ENCODE measurements at regions not wholly inside any gene's neighbourhood (a gene's known extent, or its start where the extent isn't known, plus 50 kb on each side); places are given as distances from the start of the nearest gene placed in this dataset.
"Not testable (repeated sequence)": the region's sequence is repeated elsewhere in the genome, so short reads cannot be mapped to it uniquely, and the experiment has no call there.

- DNase-seq = not testable (repeated sequence)
These were observed 1258.2 kb downstream of the TYW1 start for GRCh38 chr7:68254815-68255214.

- DNase-seq = no peak
These were observed 1259.7 kb downstream of the TYW1 start for GRCh38 chr7:68256295-68256694.

GRCh38 chr7:68258609-68259008, 1262.0 kb downstream of the TYW1 start:
- no peak for DNase-seq

GRCh38 chr7:68265258-68265657, 1268.6 kb downstream of the TYW1 start:
- DNase-seq = no peak

GRCh38 chr7:68266004-68266579, 1269.5 kb downstream of the TYW1 start:
- DNase-seq = no peak

GRCh38 chr7:68267486-68267885, 1270.9 kb downstream of the TYW1 start:
- no peak for DNase-seq

- no peak for DNase-seq
These were observed 1272.8 kb downstream of the TYW1 start for GRCh38 chr7:68269405-68269804.

GRCh38 chr7:68272507-68272906, 1275.9 kb downstream of the TYW1 start:
- no peak for DNase-seq

- no peak for DNase-seq
These were observed 1280.1 kb downstream of the TYW1 start for GRCh38 chr7:68276725-68277124.

GRCh38 chr7:68279827-68280400, 1283.3 kb downstream of the TYW1 start:
- no peak for DNase-seq

- DNase-seq = no peak
These were observed 1284.3 kb downstream of the TYW1 start for GRCh38 chr7:68280931-68281330.

GRCh38 chr7:68288144-68288593, 1291.5 kb downstream of the TYW1 start:
- no peak for DNase-seq

GRCh38 chr7:68291710-68292109, 1295.1 kb downstream of the TYW1 start:
- no peak for DNase-seq

- DNase-seq = no peak
These were observed 1298.8 kb downstream of the TYW1 start for GRCh38 chr7:68295386-68295785.

GRCh38 chr7:68304536-68304935, 1293.7 kb upstream of the AUTS2 start:
- DNase-seq = no peak

- DNase-seq = no peak
These were observed 1291.6 kb upstream of the AUTS2 start for GRCh38 chr7:68306692-68307107.

GRCh38 chr7:68309271-68309670, 1289.0 kb upstream of the AUTS2 start:
- no peak for DNase-seq

GRCh38 chr7:68309806-68310205, 1288.5 kb upstream of the AUTS2 start:
- DNase-seq = no peak

- DNase-seq = no peak
These were observed 1286.3 kb upstream of the AUTS2 start for GRCh38 chr7:68311958-68312357.

- DNase-seq = no peak
These were observed 1284.5 kb upstream of the AUTS2 start for GRCh38 chr7:68313806-68314205.

- no peak for DNase-seq
These were observed 1284.1 kb upstream of the AUTS2 start for GRCh38 chr7:68314208-68314607.

GRCh38 chr7:68317476-68317875, 1280.8 kb upstream of the AUTS2 start:
- DNase-seq = no peak

GRCh38 chr7:68319061-68319460, 1279.2 kb upstream of the AUTS2 start:
- DNase-seq = no peak

GRCh38 chr7:68321076-68321639, 1277.1 kb upstream of the AUTS2 start:
- DNase-seq = no peak
